IPS-NIHi7 (cell line): ENCODE measurements at regions not wholly inside any gene's neighbourhood (a gene's known extent, or its start where the extent isn't known, plus 50 kb on each side); places are given as distances from the start of the nearest gene placed in this dataset.
"Not testable (repeated sequence)": the region's sequence is repeated elsewhere in the genome, so short reads cannot be mapped to it uniquely, and the experiment has no call there.

ENCODE experiments used
- DNase-seq: peaks from one replicate; pipeline ENCODE4 v3.0.0; 2012; ENCODE audit warnings: mixed read lengths; ENCODE audit errors: extremely low spot score

GRCh38 chr13:61519214-61519613 lies 103.6 kb upstream of the PCDH20 start:
- not testable (repeated sequence) for DNase-seq

- DNase-seq: no peak
Measured at GRCh38 chr13:61508936-61509335, 93.3 kb upstream of the PCDH20 start.

- DNase-seq: no peak
Measured at GRCh38 chr13:61500176-61500575, 84.5 kb upstream of the PCDH20 start.

- no peak for DNase-seq
Measured at GRCh38 chr13:61495648-61496047, 80.0 kb upstream of the PCDH20 start.

- DNase-seq: not testable (repeated sequence)
Measured at GRCh38 chr13:61493556-61493955, 77.9 kb upstream of the PCDH20 start.

- DNase-seq: no peak
Measured at GRCh38 chr13:61486496-61486895, 70.8 kb upstream of the PCDH20 start.

- DNase-seq: no peak
Measured at GRCh38 chr13:61485128-61485765, 69.6 kb upstream of the PCDH20 start.

- no peak for DNase-seq
Measured at GRCh38 chr13:61477619-61478018, 62.0 kb upstream of the PCDH20 start.

- DNase-seq: no peak
Measured at GRCh38 chr13:61470786-61471185, 55.1 kb upstream of the PCDH20 start.

GRCh38 chr13:61466280-61466679 lies 50.6 kb upstream of the PCDH20 start:
- DNase-seq: peak; percentile 17
